HEK293T (cell line): ENCODE measurements at regions not wholly inside any gene's neighbourhood (a gene's known extent, or its start where the extent isn't known, plus 50 kb on each side); places are given as distances from the start of the nearest gene placed in this dataset.

Experiments
- CTCF ChIA-PET: fragments of 350-600 bp; formaldehyde crosslinking; extraction: SDS; loops from one replicate; lab custom pipeline; 2021; ENCODE audit warnings: antibody characterized with exemption, inconsistent platforms; lab: Yijun Ruan, JAX
- POLR2A ChIA-PET: fragments of 350-600 bp; formaldehyde crosslinking; extraction: SDS; loops from one replicate; lab custom pipeline; 2020; ENCODE audit warnings: antibody characterized with exemption, inconsistent platforms; lab: Yijun Ruan, JAX
- DNase-seq: peaks from one replicate; pipeline ENCODE4 v3.0.0; 2012; ENCODE audit warnings: mixed read lengths; ENCODE audit errors: extremely low spot score
- ARNT ChIP-seq: fragments of 450-650 bp; IDR thresholded peaks from 2 replicates; pipeline ENCODE4 v1.6.1; 2017; ENCODE audit warnings: mild to moderate bottlenecking
- BHLHE40 ChIP-seq: fragments of 450-650 bp; IDR thresholded peaks from 2 replicates; pipeline ENCODE4 v1.6.1; 2016; ENCODE audit warnings: mild to moderate bottlenecking, moderate library complexity, borderline replicate concordance
- CTBP1 ChIP-seq: fragments of 450-650 bp; IDR thresholded peaks from 2 replicates; pipeline ENCODE4 v1.6.1; 2016; ENCODE audit warnings: borderline replicate concordance
- ELF4 ChIP-seq: fragments of 450-650 bp; IDR thresholded peaks from 2 replicates; pipeline ENCODE4 v1.6.1; 2017; ENCODE audit warnings: antibody characterized with exemption
- FOXA1 ChIP-seq: fragments of 450-650 bp; IDR thresholded peaks from 2 replicates; pipeline ENCODE4 v1.6.1; 2016; ENCODE audit warnings: mild to moderate bottlenecking
- FOXK2 ChIP-seq: fragments of 450-650 bp; IDR thresholded peaks from 2 replicates; pipeline ENCODE4 v1.6.1; 2016; ENCODE audit warnings: mild to moderate bottlenecking
- FOXM1 ChIP-seq: fragments of 450-650 bp; IDR thresholded peaks from 2 replicates; pipeline ENCODE4 v1.6.1; 2017; ENCODE audit warnings: mild to moderate bottlenecking, borderline replicate concordance
- HDGF ChIP-seq: fragments of 450-650 bp; IDR thresholded peaks from 2 replicates; pipeline ENCODE4 v1.6.1; 2017; ENCODE audit warnings: antibody characterized with exemption, borderline replicate concordance
- L3MBTL2 ChIP-seq: fragments of 450-650 bp; conservative IDR thresholded peaks from 2 replicates; pipeline ENCODE4 v1.6.1; 2016; ENCODE audit warnings: mild to moderate bottlenecking
- LEF1 ChIP-seq: fragments of 450-650 bp; IDR thresholded peaks from 2 replicates; pipeline ENCODE4 v1.6.1; 2017; ENCODE audit warnings: mild to moderate bottlenecking, borderline replicate concordance
- NFRKB ChIP-seq: fragments of 450-650 bp; IDR thresholded peaks from 2 replicates; pipeline ENCODE4 v1.6.1; 2016; ENCODE audit warnings: mild to moderate bottlenecking, moderate library complexity
- PKNOX1 ChIP-seq: fragments of 450-650 bp; IDR thresholded peaks from 2 replicates; pipeline ENCODE4 v1.6.1; 2016
- SP1 ChIP-seq: fragments of 450-650 bp; IDR thresholded peaks from 2 replicates; pipeline ENCODE4 v1.6.1; 2017
- SUZ12 ChIP-seq: fragments of 450-650 bp; IDR thresholded peaks from 2 replicates; pipeline ENCODE4 v1.6.1; 2016; ENCODE audit warnings: mild to moderate bottlenecking
- TARDBP ChIP-seq: fragments of 450-650 bp; IDR thresholded peaks from 2 replicates; pipeline ENCODE4 v1.6.1; 2016
- ZNF384 ChIP-seq: fragments of 450-650 bp; IDR thresholded peaks from 2 replicates; pipeline ENCODE4 v1.6.1; 2016

- TF ChIP-seq HDGF, result no peak
- no peak for TF ChIP-seq FOXK2
- no peak for TF ChIP-seq BHLHE40
- TF ChIP-seq L3MBTL2, result no peak
- no peak for TF ChIP-seq FOXM1
- TF ChIP-seq TARDBP, result no peak
- no peak for TF ChIP-seq ELF4
- TF ChIP-seq SP1, result no peak
- CTCF ChIA-PET, result no interaction called here
- POLR2A ChIA-PET, result no interaction called here
- DNase-seq, result no peak
Measured at GRCh38 chr6:156080371-156080770, 624.7 kb upstream of the NOX3 start.

DNA sequence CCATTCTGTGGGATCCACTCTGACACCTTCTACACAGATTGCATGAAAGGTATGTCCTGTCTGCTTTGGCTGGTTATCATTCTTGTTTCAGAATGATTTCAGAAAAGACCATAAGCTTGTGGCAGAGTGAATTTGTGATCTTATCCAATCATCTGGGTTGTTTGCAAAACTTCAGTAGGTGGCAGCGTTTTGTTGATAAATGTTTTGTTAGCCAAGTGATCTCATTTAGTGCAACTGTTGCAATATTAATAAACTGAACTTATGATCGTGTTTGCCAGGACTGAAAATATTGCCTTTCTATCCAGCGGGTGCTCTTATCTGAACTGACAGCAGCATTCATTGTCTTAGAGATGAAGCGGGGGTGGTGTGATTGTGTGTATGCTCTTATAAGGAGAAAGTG, 613.2 kb upstream of the NOX3 start:
- CTCF ChIA-PET, result no interaction called here
- DNase-seq, result no peak
- POLR2A ChIA-PET, result interaction anchor here (1.0 kb wide), 1 partner anchor 1255 kb away, joined by 3 read pairs; no protein-coding TSS in a partner anchor
- TF ChIP-seq NFRKB (no peak), TARDBP (no peak), PKNOX1 (no peak), LEF1 (no peak), ELF4 (no peak), FOXK2 (no peak), FOXA1 (no peak), FOXM1 (no peak)

DNA sequence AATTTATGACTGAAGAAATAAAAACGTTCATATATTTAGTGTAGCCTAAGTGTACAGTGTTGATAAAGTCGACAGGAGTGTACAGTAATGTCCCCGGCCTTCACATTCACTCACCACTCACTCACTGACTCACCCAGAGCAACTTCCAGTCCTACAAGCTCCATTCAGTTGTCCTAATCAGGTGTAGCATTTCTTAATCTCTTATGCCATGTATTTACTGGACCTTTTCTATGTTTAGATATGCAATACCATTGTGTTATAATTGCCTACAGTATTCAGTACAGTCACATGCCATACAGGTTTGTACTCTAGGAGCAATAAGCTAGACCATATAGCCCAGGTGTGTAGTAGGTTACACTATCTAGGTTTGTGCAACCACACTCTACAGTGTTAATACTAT, 610.2 kb upstream of the NOX3 start:
- DNase-seq, result no peak
- ChIA-PET CTCF (no interaction called here), POLR2A (interaction anchor here (1.1 kb wide), 1 partner anchor 46 kb away, joined by 3 read pairs; no protein-coding TSS in a partner anchor)
- TF ChIP-seq L3MBTL2 (no peak), FOXK2 (no peak), SP1 (no peak), HDGF (no peak), LEF1 (no peak), TARDBP (no peak), FOXA1 (no peak), SUZ12 (no peak), NFRKB (no peak), ZNF384 (no peak), CTBP1 (no peak), ELF4 (no peak), PKNOX1 (no peak), ARNT (no peak), FOXM1 (no peak), BHLHE40 (no peak)

DNA sequence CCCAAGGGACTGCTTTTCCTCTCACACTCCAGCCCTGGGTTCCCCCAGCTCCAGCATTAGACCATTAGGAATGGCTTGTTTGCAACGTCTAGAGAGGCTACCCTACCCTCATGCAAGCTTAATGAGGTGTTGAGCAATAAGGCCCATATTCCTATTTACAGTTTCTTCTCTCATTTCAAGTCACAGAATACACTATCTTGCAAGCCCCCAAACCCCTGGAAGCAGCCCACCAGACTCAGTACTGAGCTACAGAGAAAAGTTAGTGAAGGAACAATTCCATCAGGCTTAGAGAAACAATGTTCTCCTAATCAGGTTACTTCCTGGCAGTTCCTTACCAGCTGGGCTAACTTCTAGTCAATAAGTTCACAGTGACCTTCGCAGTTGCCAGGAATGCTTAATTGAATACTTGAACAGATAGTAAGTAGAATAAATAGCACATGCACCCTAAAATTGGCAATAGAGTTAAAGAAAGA, 606.5 kb upstream of the NOX3 start:
- ChIA-PET POLR2A (no interaction called here), CTCF (no interaction called here)
- no peak for TF ChIP-seq LEF1
- no peak for TF ChIP-seq FOXM1
- TF ChIP-seq SP1, result no peak
- no peak for TF ChIP-seq NFRKB
- TF ChIP-seq L3MBTL2, result no peak
- no peak for DNase-seq

DNA sequence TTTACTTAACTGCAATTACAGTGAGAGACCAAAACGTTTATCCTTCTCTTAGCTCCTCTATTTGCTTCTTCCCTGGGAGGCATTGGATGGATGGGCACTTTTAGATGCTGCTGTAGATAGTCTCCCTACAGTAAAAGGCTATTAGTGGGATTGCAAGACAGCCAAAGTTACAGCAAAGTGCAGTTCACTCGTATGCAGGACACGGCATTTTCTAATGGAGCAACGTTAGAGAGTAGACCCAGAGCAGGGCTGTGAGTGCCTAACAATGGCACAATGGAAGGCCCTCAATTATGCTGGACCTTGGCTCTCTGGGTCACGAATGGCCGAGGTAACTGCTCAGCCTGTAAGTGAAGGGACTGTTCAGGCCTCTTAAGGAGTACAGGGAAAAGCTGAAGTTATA, 605.8 kb upstream of the NOX3 start:
- TF ChIP-seq FOXK2, result no peak
- TF ChIP-seq BHLHE40, result no peak
- TF ChIP-seq SUZ12, result no peak
- no peak for TF ChIP-seq HDGF
- TF ChIP-seq ELF4, result no peak
- no peak for TF ChIP-seq ARNT
- no peak for TF ChIP-seq LEF1
- TF ChIP-seq TARDBP, result no peak
- TF ChIP-seq CTBP1, result no peak
- TF ChIP-seq NFRKB, result no peak
- TF ChIP-seq FOXA1, result no peak
- no peak for TF ChIP-seq L3MBTL2
- no peak for TF ChIP-seq FOXM1
- no peak for TF ChIP-seq SP1
- no peak for TF ChIP-seq ZNF384
- TF ChIP-seq PKNOX1, result no peak
- DNase-seq, result no peak
- ChIA-PET CTCF (no interaction called here), POLR2A (no interaction called here)

GRCh38 chr6:156060013-156060412, 604.4 kb upstream of the NOX3 start:
- no peak for DNase-seq
- no peak for TF ChIP-seq PKNOX1
- no peak for TF ChIP-seq BHLHE40
- CTCF ChIA-PET, result no interaction called here
- POLR2A ChIA-PET, result no interaction called here
